ENCODE measurements at regions not wholly inside any gene's neighbourhood (a gene's known extent, or its start where the extent isn't known, plus 50 kb on each side); places are given as distances from the start of the nearest gene placed in this dataset.
"Not testable (repeated sequence)": the region's sequence is repeated elsewhere in the genome, so short reads cannot be mapped to it uniquely, and the experiment has no call there.

DNA sequence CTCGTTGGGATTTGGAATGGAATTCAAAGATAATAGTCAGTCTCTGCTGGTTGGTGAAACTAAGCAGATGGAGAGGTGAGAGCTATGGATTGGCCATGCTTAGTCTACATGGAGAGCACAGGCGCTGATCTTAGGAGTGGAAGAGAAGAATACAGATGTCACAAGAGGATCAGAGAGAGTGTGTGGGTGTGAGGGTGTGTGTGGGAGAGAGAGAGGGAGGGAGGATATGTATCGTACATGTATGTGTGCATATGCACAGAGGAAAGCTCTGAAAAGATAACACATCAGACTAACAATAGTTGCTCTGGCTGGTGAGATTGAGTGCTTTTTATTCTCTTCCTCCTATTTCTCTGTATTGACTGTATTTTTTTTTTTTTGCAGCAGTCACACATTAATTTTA lies 686.2 kb upstream of the TBX3 start:
- Histone ChIP-seq H3K4me1 (ENCODE audit: low read length) (no peaks in the 10 kb centered on the region), H3K79me2 (ENCODE audit: low read length) (no peaks in the 10 kb centered on the region), H3K36me3 (ENCODE audit: insufficient read depth, low read length) (no peaks in the 10 kb centered on the region), H3K9me2 (replicated peaks; ENCODE audit: insufficient read depth, low read length) (no peaks in the 10 kb centered on the region), H2AFZ (ENCODE audit: low read length) (no peak overlapping the region), H3K9ac (ENCODE audit: low read length) (no peak overlapping the region), H3K9me3 (ENCODE audit: low read length) (0 out of 2 replicates have a peak, but pooled peaks cover 3% of the 10 kb centered on the region), H3K4me2 (ENCODE audit: low read depth, low read length, poor library complexity, severe bottlenecking) (no peak overlapping the region), H3K27me3 (ENCODE audit: low read length) (no peaks in the 10 kb centered on the region), H3K27ac (ENCODE audit: low read length) (no peak overlapping the region), H3K4me3 (ENCODE audit: low read length) (no peak overlapping the region), H4K20me1 (ENCODE audit: insufficient read depth, low read depth, low read length) (no peaks in the 10 kb centered on the region)
- DNase-seq: no peak

DNA sequence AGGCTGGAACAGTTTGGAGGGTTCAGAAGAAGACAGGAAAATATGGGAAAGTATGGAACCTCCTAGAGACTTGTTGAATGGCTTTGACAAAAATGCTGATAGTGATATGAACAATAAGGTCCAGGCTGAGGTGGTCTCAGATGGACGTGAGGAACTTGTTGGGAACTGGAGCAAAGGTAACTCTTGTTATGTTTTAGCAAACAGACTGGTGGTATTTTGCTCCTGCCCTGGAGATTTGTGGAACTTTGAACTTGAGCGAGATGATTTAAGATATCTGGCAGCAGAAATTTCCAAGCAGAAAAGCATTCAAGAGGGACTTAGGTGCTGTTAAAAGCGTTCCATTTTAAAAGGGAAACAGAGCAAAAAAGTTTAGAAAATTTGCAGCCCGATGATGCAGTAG lies 682.3 kb upstream of the TBX3 start:
- not testable (repeated sequence) for H3K9me2 ChIP-seq (replicated peaks; ENCODE audit: insufficient read depth, low read length); H3K27me3 ChIP-seq (ENCODE audit: low read length); H3K4me1 ChIP-seq (ENCODE audit: low read length); H3K9me3 ChIP-seq (ENCODE audit: low read length); H3K27ac ChIP-seq (ENCODE audit: low read length); H2AFZ ChIP-seq (ENCODE audit: low read length); DNase-seq; H3K4me3 ChIP-seq (ENCODE audit: low read length); H3K9ac ChIP-seq (ENCODE audit: low read length); H3K4me2 ChIP-seq (ENCODE audit: low read depth, low read length, poor library complexity, severe bottlenecking); H4K20me1 ChIP-seq (ENCODE audit: insufficient read depth, low read depth, low read length); H3K79me2 ChIP-seq (ENCODE audit: low read length); H3K36me3 ChIP-seq (ENCODE audit: insufficient read depth, low read length)

- not testable (repeated sequence) for H3K27me3 ChIP-seq (ENCODE audit: low read length); DNase-seq; H3K4me3 ChIP-seq (ENCODE audit: low read length); H3K9ac ChIP-seq (ENCODE audit: low read length); H2AFZ ChIP-seq (ENCODE audit: low read length); H3K4me2 ChIP-seq (ENCODE audit: low read depth, low read length, poor library complexity, severe bottlenecking); H3K79me2 ChIP-seq (ENCODE audit: low read length); H3K4me1 ChIP-seq (ENCODE audit: low read length); H3K9me3 ChIP-seq (ENCODE audit: low read length); H4K20me1 ChIP-seq (ENCODE audit: insufficient read depth, low read depth, low read length); H3K36me3 ChIP-seq (ENCODE audit: insufficient read depth, low read length); H3K27ac ChIP-seq (ENCODE audit: low read length); H3K9me2 ChIP-seq (replicated peaks; ENCODE audit: insufficient read depth, low read length)
These were observed 681.8 kb upstream of the TBX3 start for GRCh38 chr12:115365765-115366164.

GRCh38 chr12:115364921-115365320 lies 680.9 kb upstream of the TBX3 start:
- Histone ChIP-seq H3K27ac (ENCODE audit: low read length) (no peak overlapping the region), H2AFZ (ENCODE audit: low read length) (no peak overlapping the region), H3K9me2 (replicated peaks; ENCODE audit: insufficient read depth, low read length) (no peaks in the 10 kb centered on the region; the same call in 1 of the 2 replicates), H4K20me1 (ENCODE audit: insufficient read depth, low read depth, low read length) (no peaks in the 10 kb centered on the region), H3K4me2 (ENCODE audit: low read depth, low read length, poor library complexity, severe bottlenecking) (no peak overlapping the region), H3K4me1 (ENCODE audit: low read length) (no peaks in the 10 kb centered on the region), H3K27me3 (ENCODE audit: low read length) (no peaks in the 10 kb centered on the region), H3K4me3 (ENCODE audit: low read length) (no peak overlapping the region), H3K79me2 (ENCODE audit: low read length) (no peaks in the 10 kb centered on the region), H3K9ac (ENCODE audit: low read length) (no peak overlapping the region), H3K9me3 (ENCODE audit: low read length) (no peaks in the 10 kb centered on the region), H3K36me3 (ENCODE audit: insufficient read depth, low read length) (no peaks in the 10 kb centered on the region)
- DNase-seq: no peak

GRCh38 chr12:115362339-115362976 lies 678.5 kb upstream of the TBX3 start:
- no peak overlapping the region for H3K27ac ChIP-seq (ENCODE audit: low read length)
- no peak overlapping the region for H3K4me3 ChIP-seq (ENCODE audit: low read length)
- H3K36me3 ChIP-seq (ENCODE audit: insufficient read depth, low read length): no peaks in the 10 kb centered on the region
- H3K9me2 ChIP-seq (replicated peaks; ENCODE audit: insufficient read depth, low read length): peaks cover 3% of the 10 kb centered on the region; the same call in 1 of the 2 replicates
- no peaks in the 10 kb centered on the region for H4K20me1 ChIP-seq (ENCODE audit: insufficient read depth, low read depth, low read length)
- H3K9ac ChIP-seq (ENCODE audit: low read length): no peak overlapping the region
- no peaks in the 10 kb centered on the region for H3K9me3 ChIP-seq (ENCODE audit: low read length)
- no peaks in the 10 kb centered on the region for H3K4me1 ChIP-seq (ENCODE audit: low read length)
- H2AFZ ChIP-seq (ENCODE audit: low read length): no peak overlapping the region
- no peaks in the 10 kb centered on the region for H3K79me2 ChIP-seq (ENCODE audit: low read length)
- H3K4me2 ChIP-seq (ENCODE audit: low read depth, low read length, poor library complexity, severe bottlenecking): no peak overlapping the region
- DNase-seq: no peak
- H3K27me3 ChIP-seq (ENCODE audit: low read length): no peaks in the 10 kb centered on the region

DNA sequence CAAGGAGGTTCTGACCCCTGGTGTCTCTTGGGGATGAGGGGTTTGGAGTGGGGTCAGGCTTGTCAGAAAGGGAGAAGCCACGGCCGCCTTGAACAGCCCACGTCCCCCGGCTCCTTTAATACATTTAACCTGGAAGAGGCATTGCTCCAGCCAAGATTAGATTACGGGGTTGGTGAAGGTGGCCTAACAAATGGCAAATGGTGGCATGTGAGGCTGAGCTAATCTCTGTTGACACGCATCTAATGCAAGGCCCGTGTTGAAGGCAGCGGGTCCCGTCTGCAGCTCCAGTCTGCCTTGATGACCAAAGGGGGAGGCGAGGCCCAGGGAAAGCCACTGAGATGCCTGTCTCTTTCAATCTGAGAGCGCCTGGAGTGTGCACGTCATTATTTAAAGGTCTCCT lies 673.7 kb upstream of the TBX3 start:
- no peaks in the 10 kb centered on the region for H3K27me3 ChIP-seq (ENCODE audit: low read length)
- 0 out of 2 replicates have a peak, but pooled peaks cover 3% of the 10 kb centered on the region for H3K9me2 ChIP-seq (replicated peaks; ENCODE audit: insufficient read depth, low read length)
- no peak overlapping the region for H2AFZ ChIP-seq (ENCODE audit: low read length)
- H3K9ac ChIP-seq (ENCODE audit: low read length): no peak overlapping the region
- no peak for DNase-seq
- no peak overlapping the region for H3K27ac ChIP-seq (ENCODE audit: low read length)
- H3K4me3 ChIP-seq (ENCODE audit: low read length): no peak overlapping the region
- no peak overlapping the region for H3K4me2 ChIP-seq (ENCODE audit: low read depth, low read length, poor library complexity, severe bottlenecking)
- no peaks in the 10 kb centered on the region; the same call in 1 of the 2 replicates for H3K9me3 ChIP-seq (ENCODE audit: low read length)
- H3K79me2 ChIP-seq (ENCODE audit: low read length): no peaks in the 10 kb centered on the region
- H4K20me1 ChIP-seq (ENCODE audit: insufficient read depth, low read depth, low read length): no peaks in the 10 kb centered on the region
- H3K36me3 ChIP-seq (ENCODE audit: insufficient read depth, low read length): no peaks in the 10 kb centered on the region
- H3K4me1 ChIP-seq (ENCODE audit: low read length): no peaks in the 10 kb centered on the region

DNA sequence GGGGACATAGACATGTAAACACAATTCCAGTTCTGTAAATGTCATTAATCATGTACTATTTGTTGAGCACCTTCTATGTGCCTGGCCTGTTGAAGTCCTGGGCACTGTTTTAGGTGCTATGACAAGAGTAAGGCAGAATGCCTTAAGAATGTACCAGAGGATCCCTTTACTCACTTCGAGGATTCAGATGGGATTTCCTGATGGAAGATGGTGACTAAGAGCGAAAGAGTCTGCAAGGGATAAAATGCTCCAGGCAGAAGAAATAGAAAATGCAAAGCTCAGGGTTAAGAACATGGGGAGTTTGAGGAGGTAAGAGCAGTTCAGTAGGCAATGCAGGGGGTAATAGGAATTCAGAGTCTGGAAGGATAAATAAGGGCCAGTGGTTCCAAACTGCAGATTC lies 671.3 kb upstream of the TBX3 start:
- H3K4me2 ChIP-seq (ENCODE audit: low read depth, low read length, poor library complexity, severe bottlenecking): no peak overlapping the region
- H4K20me1 ChIP-seq (ENCODE audit: insufficient read depth, low read depth, low read length): no peaks in the 10 kb centered on the region
- no peaks in the 10 kb centered on the region for H3K79me2 ChIP-seq (ENCODE audit: low read length)
- DNase-seq: no peak
- H3K4me3 ChIP-seq (ENCODE audit: low read length): no peak overlapping the region
- H3K4me1 ChIP-seq (ENCODE audit: low read length): no peaks in the 10 kb centered on the region
- no peaks in the 10 kb centered on the region; the same call in 1 of the 2 replicates for H3K9me3 ChIP-seq (ENCODE audit: low read length)
- no peaks in the 10 kb centered on the region for H3K27me3 ChIP-seq (ENCODE audit: low read length)
- no peak overlapping the region for H3K9ac ChIP-seq (ENCODE audit: low read length)
- H3K36me3 ChIP-seq (ENCODE audit: insufficient read depth, low read length): no peaks in the 10 kb centered on the region
- H3K9me2 ChIP-seq (replicated peaks; ENCODE audit: insufficient read depth, low read length): 0 out of 2 replicates have a peak, but pooled peaks cover 3% of the 10 kb centered on the region
- no peak overlapping the region for H2AFZ ChIP-seq (ENCODE audit: low read length)
- no peak overlapping the region for H3K27ac ChIP-seq (ENCODE audit: low read length)

- DNase-seq: no peak
- Histone ChIP-seq H3K9me3 (ENCODE audit: low read length) (no peaks in the 10 kb centered on the region; the same call in 1 of the 2 replicates), H3K27ac (ENCODE audit: low read length) (no peak overlapping the region), H2AFZ (ENCODE audit: low read length) (no peak overlapping the region), H4K20me1 (ENCODE audit: insufficient read depth, low read depth, low read length) (no peaks in the 10 kb centered on the region), H3K4me2 (ENCODE audit: low read depth, low read length, poor library complexity, severe bottlenecking) (no peak overlapping the region), H3K79me2 (ENCODE audit: low read length) (no peaks in the 10 kb centered on the region), H3K9ac (ENCODE audit: low read length) (no peak overlapping the region), H3K4me3 (ENCODE audit: low read length) (no peak overlapping the region), H3K4me1 (ENCODE audit: low read length) (no peaks in the 10 kb centered on the region), H3K9me2 (replicated peaks; ENCODE audit: insufficient read depth, low read length) (0 out of 2 replicates have a peak, but pooled peaks cover 3% of the 10 kb centered on the region), H3K27me3 (ENCODE audit: low read length) (no peaks in the 10 kb centered on the region), H3K36me3 (ENCODE audit: insufficient read depth, low read length) (no peaks in the 10 kb centered on the region)
These were observed 670.3 kb upstream of the TBX3 start for GRCh38 chr12:115354007-115354890.

Measured in Karpas-422 (cell line).